ENCODE measurements at regions not wholly inside any gene's neighbourhood (a gene's known extent, or its start where the extent isn't known, plus 50 kb on each side); places are given as distances from the start of the nearest gene placed in this dataset.

DNA sequence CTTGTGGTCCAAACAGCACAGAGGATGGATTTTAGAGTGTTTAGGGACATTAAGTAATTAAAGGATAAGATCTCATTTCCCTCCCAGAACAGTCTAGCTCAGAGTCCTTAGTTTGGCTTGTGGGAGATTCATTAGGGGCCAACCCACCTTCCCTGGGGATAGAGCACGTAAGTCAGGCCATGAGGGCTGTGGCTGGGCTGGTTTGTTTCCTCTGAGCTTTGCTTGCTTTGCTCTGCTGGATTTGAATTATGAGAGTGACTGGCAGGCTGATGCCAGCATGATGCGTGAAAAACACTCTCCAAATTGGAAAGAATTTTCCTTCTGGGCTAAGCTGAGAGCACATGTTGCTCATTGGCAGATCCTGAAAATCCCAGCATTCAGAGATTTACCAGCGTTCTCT is 84.7 kb upstream of the HEPHL1 start:
- Histone ChIP-seq H3K4me2 (no peak overlapping the region), H3K27ac (ENCODE audit: low read depth) (no peak overlapping the region), H2AFZ (peak overlapping the region; percentile 85), H3K4me1 (ENCODE audit: insufficient read depth) (no peaks in the 10 kb centered on the region), H3K9me2 (ENCODE audit: insufficient read depth) (peaks cover 12% of the 10 kb centered on the region; the same call in 1 of the 2 replicates), H3F3A (replicated peaks; ENCODE audit: low read depth) (no peaks in the 10 kb centered on the region), H3K4me3 (no peak overlapping the region), H3K36me3 (ENCODE audit: insufficient read depth) (no peaks in the 10 kb centered on the region), H4K20me1 (replicated peaks; ENCODE audit: insufficient read depth) (no peaks in the 10 kb centered on the region), H3K27me3 (ENCODE audit: insufficient read depth) (no peaks in the 10 kb centered on the region), H3K79me2 (replicated peaks; ENCODE audit: insufficient read depth) (no peaks in the 10 kb centered on the region)
- Mint-ChIP-seq H3K9me3 (no peaks in the 10 kb centered on the region), H3K27ac (no peak overlapping the region), H3K27me3 (ENCODE audit: insufficient read depth, low read depth, poor library complexity) (peaks cover 1% of the 10 kb centered on the region), H3K4me3 (no peak overlapping the region), H3K36me3 (ENCODE audit: low read depth) (no peaks in the 10 kb centered on the region), H3K4me1 (no peaks in the 10 kb centered on the region)
- DNase-seq (ENCODE audit: low spot score) (no peak), ATAC-seq (no peak)
- TF ChIP-seq, protein P1, sequence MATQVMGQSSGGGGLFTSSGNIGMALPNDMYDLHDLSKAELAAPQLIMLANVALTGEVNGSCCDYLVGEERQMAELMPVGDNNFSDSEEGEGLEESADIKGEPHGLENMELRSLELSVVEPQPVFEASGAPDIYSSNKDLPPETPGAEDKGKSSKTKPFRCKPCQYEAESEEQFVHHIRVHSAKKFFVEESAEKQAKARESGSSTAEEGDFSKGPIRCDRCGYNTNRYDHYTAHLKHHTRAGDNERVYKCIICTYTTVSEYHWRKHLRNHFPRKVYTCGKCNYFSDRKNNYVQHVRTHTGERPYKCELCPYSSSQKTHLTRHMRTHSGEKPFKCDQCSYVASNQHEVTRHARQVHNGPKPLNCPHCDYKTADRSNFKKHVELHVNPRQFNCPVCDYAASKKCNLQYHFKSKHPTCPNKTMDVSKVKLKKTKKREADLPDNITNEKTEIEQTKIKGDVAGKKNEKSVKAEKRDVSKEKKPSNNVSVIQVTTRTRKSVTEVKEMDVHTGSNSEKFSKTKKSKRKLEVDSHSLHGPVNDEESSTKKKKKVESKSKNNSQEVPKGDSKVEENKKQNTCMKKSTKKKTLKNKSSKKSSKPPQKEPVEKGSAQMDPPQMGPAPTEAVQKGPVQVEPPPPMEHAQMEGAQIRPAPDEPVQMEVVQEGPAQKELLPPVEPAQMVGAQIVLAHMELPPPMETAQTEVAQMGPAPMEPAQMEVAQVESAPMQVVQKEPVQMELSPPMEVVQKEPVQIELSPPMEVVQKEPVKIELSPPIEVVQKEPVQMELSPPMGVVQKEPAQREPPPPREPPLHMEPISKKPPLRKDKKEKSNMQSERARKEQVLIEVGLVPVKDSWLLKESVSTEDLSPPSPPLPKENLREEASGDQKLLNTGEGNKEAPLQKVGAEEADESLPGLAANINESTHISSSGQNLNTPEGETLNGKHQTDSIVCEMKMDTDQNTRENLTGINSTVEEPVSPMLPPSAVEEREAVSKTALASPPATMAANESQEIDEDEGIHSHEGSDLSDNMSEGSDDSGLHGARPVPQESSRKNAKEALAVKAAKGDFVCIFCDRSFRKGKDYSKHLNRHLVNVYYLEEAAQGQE (IDR thresholded peaks at IDR 0.05; ENCODE audit: unreplicated experiment): no peak
- TF ChIP-seq, protein P2, sequence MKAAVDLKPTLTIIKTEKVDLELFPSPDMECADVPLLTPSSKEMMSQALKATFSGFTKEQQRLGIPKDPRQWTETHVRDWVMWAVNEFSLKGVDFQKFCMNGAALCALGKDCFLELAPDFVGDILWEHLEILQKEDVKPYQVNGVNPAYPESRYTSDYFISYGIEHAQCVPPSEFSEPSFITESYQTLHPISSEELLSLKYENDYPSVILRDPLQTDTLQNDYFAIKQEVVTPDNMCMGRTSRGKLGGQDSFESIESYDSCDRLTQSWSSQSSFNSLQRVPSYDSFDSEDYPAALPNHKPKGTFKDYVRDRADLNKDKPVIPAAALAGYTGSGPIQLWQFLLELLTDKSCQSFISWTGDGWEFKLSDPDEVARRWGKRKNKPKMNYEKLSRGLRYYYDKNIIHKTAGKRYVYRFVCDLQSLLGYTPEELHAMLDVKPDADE (IDR thresholded peaks at IDR 0.05): no peak

DNA sequence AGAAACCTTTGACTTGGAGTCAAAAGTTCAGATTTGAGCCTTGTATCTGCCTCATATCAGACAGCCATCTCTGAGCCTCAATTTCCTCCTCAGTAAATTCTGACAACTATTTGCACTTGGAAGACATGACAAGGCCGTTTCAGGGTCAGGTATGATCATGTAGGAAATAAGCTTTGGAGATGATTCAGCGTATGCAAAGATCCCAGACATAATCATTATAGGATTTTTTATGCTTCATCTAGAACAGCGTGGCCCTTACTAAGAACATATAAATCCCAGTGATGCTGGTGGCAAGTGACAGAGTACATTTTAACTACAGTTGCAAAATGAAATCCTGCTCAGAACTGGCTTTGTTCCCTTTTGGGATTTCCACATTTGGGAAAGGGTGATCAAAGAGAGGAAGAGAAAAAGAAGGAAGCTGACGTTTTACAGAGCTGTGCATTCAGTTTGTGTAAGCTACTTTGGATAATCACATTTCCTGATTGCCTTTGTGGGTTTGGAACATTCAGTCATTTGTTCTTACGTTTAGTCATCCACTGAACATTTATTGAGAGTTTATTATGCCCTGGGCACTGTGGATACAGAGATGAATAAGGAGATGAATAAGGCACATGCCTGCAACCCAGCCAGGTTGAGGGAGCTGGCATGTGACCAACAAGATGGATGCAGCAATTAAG is 81.9 kb upstream of the HEPHL1 start:
- Histone ChIP-seq H3K27me3 (ENCODE audit: insufficient read depth) (no peaks in the 10 kb centered on the region), H3K4me2 (no peak overlapping the region), H3K36me3 (ENCODE audit: insufficient read depth) (no peaks in the 10 kb centered on the region), H3K79me2 (replicated peaks; ENCODE audit: insufficient read depth) (no peaks in the 10 kb centered on the region), H3K4me1 (ENCODE audit: insufficient read depth) (no peaks in the 10 kb centered on the region), H3F3A (replicated peaks; ENCODE audit: low read depth) (no peaks in the 10 kb centered on the region), H3K27ac (ENCODE audit: low read depth) (no peak overlapping the region), H3K4me3 (no peak overlapping the region), H2AFZ (no peak overlapping the region), H3K9me2 (ENCODE audit: insufficient read depth) (peaks cover 6% of the 10 kb centered on the region; the same call in 1 of the 2 replicates), H4K20me1 (replicated peaks; ENCODE audit: insufficient read depth) (no peaks in the 10 kb centered on the region)
- Mint-ChIP-seq H3K4me3 (no peak overlapping the region), H3K27me3 (ENCODE audit: insufficient read depth, low read depth, poor library complexity) (no peaks in the 10 kb centered on the region), H3K9me3 (no peaks in the 10 kb centered on the region), H3K36me3 (ENCODE audit: low read depth) (no peaks in the 10 kb centered on the region), H3K27ac (no peak overlapping the region), H3K4me1 (no peaks in the 10 kb centered on the region)
- DNase-seq (ENCODE audit: low spot score) (no peak), ATAC-seq (no peak)
- TF ChIP-seq NANOG (IDR thresholded peaks at IDR 0.05; ENCODE audit: borderline replicate concordance) (no peak), EZH2phosphoT487 (IDR thresholded peaks at IDR 0.05; ENCODE audit: unreplicated experiment) (no peak), ZNF114 (CRISPR knock-in tag; IDR thresholded peaks at IDR 0.05) (no peak), JUNB (IDR thresholded peaks at IDR 0.05; ENCODE audit: unreplicated experiment) (no peak), STAT1 (IDR thresholded peaks at IDR 0.05; ENCODE audit: unreplicated experiment) (no peak)
- TF ChIP-seq, protein P2 (IDR thresholded peaks at IDR 0.05): no peak
- TF ChIP-seq, protein P3, sequence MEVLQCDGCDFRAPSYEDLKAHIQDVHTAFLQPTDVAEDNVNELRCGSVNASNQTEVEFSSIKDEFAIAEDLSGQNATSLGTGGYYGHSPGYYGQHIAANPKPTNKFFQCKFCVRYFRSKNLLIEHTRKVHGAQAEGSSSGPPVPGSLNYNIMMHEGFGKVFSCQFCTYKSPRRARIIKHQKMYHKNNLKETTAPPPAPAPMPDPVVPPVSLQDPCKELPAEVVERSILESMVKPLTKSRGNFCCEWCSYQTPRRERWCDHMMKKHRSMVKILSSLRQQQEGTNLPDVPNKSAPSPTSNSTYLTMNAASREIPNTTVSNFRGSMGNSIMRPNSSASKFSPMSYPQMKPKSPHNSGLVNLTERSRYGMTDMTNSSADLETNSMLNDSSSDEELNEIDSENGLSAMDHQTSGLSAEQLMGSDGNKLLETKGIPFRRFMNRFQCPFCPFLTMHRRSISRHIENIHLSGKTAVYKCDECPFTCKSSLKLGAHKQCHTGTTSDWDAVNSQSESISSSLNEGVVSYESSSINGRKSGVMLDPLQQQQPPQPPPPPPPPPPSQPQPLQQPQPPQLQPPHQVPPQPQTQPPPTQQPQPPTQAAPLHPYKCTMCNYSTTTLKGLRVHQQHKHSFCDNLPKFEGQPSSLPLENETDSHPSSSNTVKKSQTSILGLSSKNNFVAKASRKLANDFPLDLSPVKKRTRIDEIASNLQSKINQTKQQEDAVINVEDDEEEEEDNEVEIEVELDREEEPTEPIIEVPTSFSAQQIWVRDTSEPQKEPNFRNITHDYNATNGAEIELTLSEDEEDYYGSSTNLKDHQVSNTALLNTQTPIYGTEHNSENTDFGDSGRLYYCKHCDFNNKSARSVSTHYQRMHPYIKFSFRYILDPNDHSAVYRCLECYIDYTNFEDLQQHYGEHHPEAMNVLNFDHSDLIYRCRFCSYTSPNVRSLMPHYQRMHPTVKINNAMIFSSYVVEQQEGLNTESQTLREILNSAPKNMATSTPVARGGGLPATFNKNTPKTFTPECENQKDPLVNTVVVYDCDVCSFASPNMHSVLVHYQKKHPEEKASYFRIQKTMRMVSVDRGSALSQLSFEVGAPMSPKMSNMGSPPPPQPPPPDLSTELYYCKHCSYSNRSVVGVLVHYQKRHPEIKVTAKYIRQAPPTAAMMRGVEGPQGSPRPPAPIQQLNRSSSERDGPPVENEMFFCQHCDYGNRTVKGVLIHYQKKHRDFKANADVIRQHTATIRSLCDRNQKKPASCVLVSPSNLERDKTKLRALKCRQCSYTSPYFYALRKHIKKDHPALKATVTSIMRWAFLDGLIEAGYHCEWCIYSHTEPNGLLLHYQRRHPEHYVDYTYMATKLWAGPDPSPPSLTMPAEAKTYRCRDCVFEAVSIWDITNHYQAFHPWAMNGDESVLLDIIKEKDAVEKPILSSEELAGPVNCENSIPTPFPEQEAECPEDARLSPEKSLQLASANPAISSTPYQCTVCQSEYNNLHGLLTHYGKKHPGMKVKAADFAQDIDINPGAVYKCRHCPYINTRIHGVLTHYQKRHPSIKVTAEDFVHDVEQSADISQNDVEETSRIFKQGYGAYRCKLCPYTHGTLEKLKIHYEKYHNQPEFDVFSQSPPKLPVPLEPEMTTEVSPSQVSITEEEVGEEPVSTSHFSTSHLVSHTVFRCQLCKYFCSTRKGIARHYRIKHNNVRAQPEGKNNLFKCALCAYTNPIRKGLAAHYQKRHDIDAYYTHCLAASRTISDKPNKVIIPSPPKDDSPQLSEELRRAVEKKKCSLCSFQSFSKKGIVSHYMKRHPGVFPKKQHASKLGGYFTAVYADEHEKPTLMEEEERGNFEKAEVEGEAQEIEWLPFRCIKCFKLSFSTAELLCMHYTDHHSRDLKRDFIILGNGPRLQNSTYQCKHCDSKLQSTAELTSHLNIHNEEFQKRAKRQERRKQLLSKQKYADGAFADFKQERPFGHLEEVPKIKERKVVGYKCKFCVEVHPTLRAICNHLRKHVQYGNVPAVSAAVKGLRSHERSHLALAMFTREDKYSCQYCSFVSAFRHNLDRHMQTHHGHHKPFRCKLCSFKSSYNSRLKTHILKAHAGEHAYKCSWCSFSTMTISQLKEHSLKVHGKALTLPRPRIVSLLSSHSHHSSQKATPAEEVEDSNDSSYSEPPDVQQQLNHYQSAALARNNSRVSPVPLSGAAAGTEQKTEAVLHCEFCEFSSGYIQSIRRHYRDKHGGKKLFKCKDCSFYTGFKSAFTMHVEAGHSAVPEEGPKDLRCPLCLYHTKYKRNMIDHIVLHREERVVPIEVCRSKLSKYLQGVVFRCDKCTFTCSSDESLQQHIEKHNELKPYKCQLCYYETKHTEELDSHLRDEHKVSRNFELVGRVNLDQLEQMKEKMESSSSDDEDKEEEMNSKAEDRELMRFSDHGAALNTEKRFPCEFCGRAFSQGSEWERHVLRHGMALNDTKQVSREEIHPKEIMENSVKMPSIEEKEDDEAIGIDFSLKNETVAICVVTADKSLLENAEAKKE (CRISPR knock-in tag; IDR thresholded peaks at IDR 0.05): no peak
